Activated CD4-positive, alpha-beta memory T cell treated with anti-CD3 and anti-CD28 coated beads for 36 hours (primary cell): ENCODE measurements at regions not wholly inside any gene's neighbourhood (a gene's known extent, or its start where the extent isn't known, plus 50 kb on each side); places are given as distances from the start of the nearest gene placed in this dataset.
A peak's percentile ranks its signal among the peaks of the same experiment; 100 is the strongest.
"Not testable (repeated sequence)": the region's sequence is repeated elsewhere in the genome, so short reads cannot be mapped to it uniquely, and the experiment has no call there.

Experiments
- CTCF ChIA-PET: fragments of 350-600 bp; sonication (Branson Sonifier 250); formaldehyde crosslinking; loops from one replicate; lab custom pipeline; 2021; ENCODE audit warnings: antibody characterized with exemption, inconsistent platforms; lab: Charles Lee
- POLR2A ChIA-PET: fragments of 350-600 bp; sonication (Branson Sonifier 250); formaldehyde crosslinking; loops from one replicate; lab custom pipeline; 2021; ENCODE audit warnings: antibody characterized with exemption; lab: Charles Lee
- DNase-seq: peaks from one replicate; pipeline ENCODE4 v3.0.0-alpha.2; 2020
- H3K27ac Mint-ChIP-seq: one replicate; pipeline ENCODE4 v1.8.0; 2021; ENCODE audit warnings: mixed read lengths
- H3K27me3 Mint-ChIP-seq: one replicate; pipeline ENCODE4 v1.8.0; 2021; ENCODE audit warnings: mixed read lengths
- H3K36me3 Mint-ChIP-seq: one replicate; pipeline ENCODE4 v1.8.0; 2021; ENCODE audit warnings: mixed read lengths
- H3K4me1 Mint-ChIP-seq: one replicate; pipeline ENCODE4 v1.8.0; 2021; ENCODE audit warnings: low read depth, mixed read lengths
- H3K4me3 Mint-ChIP-seq: one replicate; pipeline ENCODE4 v1.8.0; 2021; ENCODE audit warnings: mild to moderate bottlenecking, mixed read lengths
- H3K9me3 Mint-ChIP-seq: one replicate; pipeline ENCODE4 v1.8.0; 2021; ENCODE audit warnings: mixed read lengths
- intact Hi-C: fragments of 100-400 bp; cut with micrococcal nuclease; formaldehyde crosslinking; loops from one replicate; pipeline ENCODE4 v1.15.1; 2023

DNA sequence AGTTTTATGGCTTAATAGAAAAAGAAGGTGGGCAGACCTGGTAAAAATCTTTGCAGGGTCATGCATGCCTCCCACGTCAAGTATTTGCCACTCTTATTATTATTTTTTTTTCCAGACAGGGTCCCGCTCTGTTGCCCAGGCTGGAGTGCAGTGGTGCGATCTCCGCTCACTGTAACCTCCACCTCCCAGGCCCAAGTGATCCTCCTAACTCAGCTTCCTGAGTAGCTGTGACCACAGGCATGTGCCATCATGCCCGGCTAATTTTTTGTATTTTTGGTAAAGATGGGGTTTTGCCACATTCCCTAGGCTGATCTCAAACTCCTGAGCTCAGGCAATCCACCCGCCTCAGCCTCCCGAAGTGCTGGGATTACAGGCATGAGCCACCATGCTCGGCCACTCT, 55.7 kb upstream of the ATXN3L start:
- CTCF ChIA-PET, H3K27me3 Mint-ChIP-seq, H3K27ac Mint-ChIP-seq, DNase-seq, H3K4me3 Mint-ChIP-seq, POLR2A ChIA-PET, H3K36me3 Mint-ChIP-seq, H3K9me3 Mint-ChIP-seq: not testable (repeated sequence)
- intact Hi-C loops = loop anchor here (5.0 to 10.0 kb wide), 3 partner anchors 97 to 421 kb away; no protein-coding TSS in a partner anchor
- peaks cover 33% of the 10 kb centered on the region for H3K4me1 Mint-ChIP-seq

DNA sequence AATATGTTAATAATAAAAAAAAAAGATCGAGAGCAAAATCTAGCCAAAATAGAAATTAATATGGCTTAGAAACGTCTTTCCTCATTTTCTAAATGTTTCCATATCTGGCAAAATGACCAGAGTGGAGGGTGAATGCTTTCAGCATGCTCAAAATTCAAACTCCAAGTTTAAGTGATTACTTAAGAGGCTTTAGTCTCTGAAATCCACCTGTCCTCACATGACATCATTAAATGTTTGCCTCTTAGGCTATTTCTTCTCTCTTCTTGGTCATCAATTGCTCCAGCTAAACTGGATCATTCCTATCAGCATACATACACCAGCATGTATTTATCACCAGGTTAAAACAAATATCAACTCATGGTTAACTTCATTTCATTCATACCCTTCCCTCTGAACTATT, 54.5 kb upstream of the ATXN3L start:
- intact Hi-C loops = loop anchor here (10.0 kb wide), 2 partner anchors 120 to 420 kb away; no protein-coding TSS in a partner anchor
- POLR2A ChIA-PET = no interaction called here
- no peak for DNase-seq
- H3K4me3 Mint-ChIP-seq = no peak overlapping the region
- no peaks in the 10 kb centered on the region for H3K27me3 Mint-ChIP-seq
- H3K27ac Mint-ChIP-seq = no peak overlapping the region
- no peaks in the 10 kb centered on the region for H3K9me3 Mint-ChIP-seq
- H3K4me1 Mint-ChIP-seq = peaks cover 23% of the 10 kb centered on the region
- H3K36me3 Mint-ChIP-seq = no peaks in the 10 kb centered on the region
- CTCF ChIA-PET = interaction anchor here (0.7 kb wide), 1 partner anchor 89 kb away, joined by 3 read pairs; no protein-coding TSS in a partner anchor

GRCh38 chrX:13373431-13374187, 53.8 kb upstream of the ATXN3L start:
- CTCF ChIA-PET = interaction anchor here (0.7 to 1.4 kb wide), 2 partner anchors 90 to 427 kb away, joined by 3 read pairs; no protein-coding TSS in a partner anchor

GRCh38 chrX:13373027-13373426, 53.2 kb upstream of the ATXN3L start:
- Mint-ChIP-seq H3K9me3 (no peaks in the 10 kb centered on the region), H3K27ac (peak overlapping the region; percentile 46), H3K4me1 (peaks cover 25% of the 10 kb centered on the region), H3K27me3 (no peaks in the 10 kb centered on the region), H3K36me3 (no peaks in the 10 kb centered on the region), H3K4me3 (no peak overlapping the region)
- DNase-seq = no peak
- intact Hi-C loops = loop anchor here (10.0 kb wide), 2 partner anchors 118 to 418 kb away; no protein-coding TSS in a partner anchor
- ChIA-PET POLR2A (no interaction called here), CTCF (interaction anchor here (1.4 kb wide), 1 partner anchor 426 kb away, joined by 3 read pairs; no protein-coding TSS in a partner anchor)

More at GRCh38 chrX:13373431-13374187, 53.8 kb upstream of the ATXN3L start:
- Mint-ChIP-seq H3K4me3 (no peak overlapping the region), H3K27me3 (no peaks in the 10 kb centered on the region), H3K4me1 (peaks cover 22% of the 10 kb centered on the region), H3K36me3 (no peaks in the 10 kb centered on the region), H3K27ac (peak overlapping the region; percentile 46), H3K9me3 (no peaks in the 10 kb centered on the region)
- POLR2A ChIA-PET = no interaction called here
- intact Hi-C loops = loop anchor here (10.0 kb wide), 2 partner anchors 119 to 419 kb away; no protein-coding TSS in a partner anchor
- peak; percentile 41 for DNase-seq

DNA sequence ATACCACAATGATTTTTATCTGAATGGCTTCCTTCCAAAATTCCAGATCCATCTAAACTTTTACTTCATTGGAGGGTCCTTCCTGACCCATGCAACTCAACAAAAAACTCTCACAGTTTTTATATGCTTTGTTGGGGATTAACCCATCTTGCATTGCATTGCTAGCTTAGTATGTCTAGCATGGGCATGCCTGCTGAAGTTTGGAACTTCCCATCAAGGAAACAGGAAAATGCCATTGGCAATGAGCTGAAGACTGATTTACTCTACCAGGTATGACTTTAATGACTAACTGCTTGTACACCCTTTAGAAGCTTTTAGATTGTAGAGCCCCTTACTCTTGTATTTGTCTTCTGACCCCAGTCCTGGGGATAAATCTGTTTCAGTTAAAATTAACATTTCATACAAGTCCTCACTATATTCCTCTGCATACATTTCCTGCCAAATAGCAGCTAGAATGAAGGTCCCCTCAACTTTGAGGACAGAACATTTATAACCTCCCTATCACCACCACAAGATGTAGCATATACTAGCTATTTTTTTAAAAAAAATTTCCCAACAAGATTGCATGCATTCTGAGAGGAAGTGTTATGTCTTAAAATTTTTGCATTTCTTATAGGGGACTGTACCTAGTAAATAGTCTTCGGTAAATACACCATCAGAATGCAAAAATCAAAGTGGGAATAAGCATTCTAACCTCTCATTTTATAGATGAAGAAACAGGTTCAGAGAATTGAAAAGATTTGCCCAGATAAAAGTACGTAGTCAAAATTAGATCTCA, 52.5 kb upstream of the ATXN3L start:
- H3K4me1 Mint-ChIP-seq = peaks cover 24% of the 10 kb centered on the region
- H3K27ac Mint-ChIP-seq = peak overlapping the region; percentile 46
- ChIA-PET POLR2A (no interaction called here), CTCF (interaction anchor here (1.4 kb wide), 1 partner anchor 426 kb away, joined by 3 read pairs; no protein-coding TSS in a partner anchor)
- no peak for DNase-seq
- intact Hi-C loops = loop anchor here (10.0 kb wide), 2 partner anchors 118 to 418 kb away; no protein-coding TSS in a partner anchor
- no peak overlapping the region for H3K4me3 Mint-ChIP-seq
- H3K36me3 Mint-ChIP-seq = no peaks in the 10 kb centered on the region
- H3K27me3 Mint-ChIP-seq = no peaks in the 10 kb centered on the region
- no peaks in the 10 kb centered on the region for H3K9me3 Mint-ChIP-seq

GRCh38 chrX:13371186-13371585, 51.3 kb upstream of the ATXN3L start:
- CTCF ChIA-PET = no interaction called here
- no peak overlapping the region for H3K4me3 Mint-ChIP-seq

GRCh38 chrX:13370713-13371112, 50.9 kb upstream of the ATXN3L start:
- ChIA-PET CTCF (no interaction called here), POLR2A (no interaction called here)
- peaks cover 16% of the 10 kb centered on the region for H3K4me1 Mint-ChIP-seq
- no peak for DNase-seq
- H3K27ac Mint-ChIP-seq = no peak overlapping the region
- no peak overlapping the region for H3K4me3 Mint-ChIP-seq
- H3K9me3 Mint-ChIP-seq = no peaks in the 10 kb centered on the region
- intact Hi-C loops = loop anchor here (10.0 kb wide), 2 partner anchors 116 to 416 kb away; no protein-coding TSS in a partner anchor
- no peaks in the 10 kb centered on the region for H3K27me3 Mint-ChIP-seq
- H3K36me3 Mint-ChIP-seq = no peaks in the 10 kb centered on the region

More at GRCh38 chrX:13371186-13371585, 51.3 kb upstream of the ATXN3L start:
- Mint-ChIP-seq H3K36me3 (no peaks in the 10 kb centered on the region), H3K4me1 (peaks cover 16% of the 10 kb centered on the region), H3K27me3 (no peaks in the 10 kb centered on the region), H3K27ac (no peak overlapping the region), H3K9me3 (no peaks in the 10 kb centered on the region)
- POLR2A ChIA-PET = no interaction called here
- no peak for DNase-seq
- intact Hi-C loops = loop anchor here (10.0 kb wide), 2 partner anchors 116 to 416 kb away; no protein-coding TSS in a partner anchor
